GM21528 (cell line): ENCODE measurements at regions not wholly inside any gene's neighbourhood (a gene's known extent, or its start where the extent isn't known, plus 50 kb on each side); places are given as distances from the start of the nearest gene placed in this dataset.
"Not testable (repeated sequence)": the region's sequence is repeated elsewhere in the genome, so short reads cannot be mapped to it uniquely, and the experiment has no call there.

Experiments
- ATAC-seq: cut with Tn5 transposase; IDR thresholded peaks from one replicate; pipeline ENCODE4 v1.9.1; 2021; ENCODE audit warnings: mild to moderate bottlenecking, moderate library complexity; ENCODE audit not compliant: unreplicated experiment, low FRiP score

GRCh38 chr7:125088555-125088954, 158.9 kb upstream of the POT1 start:
- no peak for ATAC-seq

GRCh38 chr7:125085084-125085483, 155.5 kb upstream of the POT1 start:
- no peak for ATAC-seq

- no peak for ATAC-seq
These were observed 154.6 kb upstream of the POT1 start for GRCh38 chr7:125084196-125084595.

- ATAC-seq: no peak
These were observed 144.5 kb upstream of the POT1 start for GRCh38 chr7:125074141-125074540.

- no peak for ATAC-seq
These were observed 135.9 kb upstream of the POT1 start for GRCh38 chr7:125065546-125065945.

- no peak for ATAC-seq
These were observed 135.4 kb upstream of the POT1 start for GRCh38 chr7:125065001-125065400.

GRCh38 chr7:125061776-125062397, 132.3 kb upstream of the POT1 start:
- ATAC-seq: peak; percentile 83

GRCh38 chr7:125061083-125061745, 131.6 kb upstream of the POT1 start:
- ATAC-seq: not testable (repeated sequence)

GRCh38 chr7:125059861-125060456, 130.3 kb upstream of the POT1 start:
- no peak for ATAC-seq

- no peak for ATAC-seq
These were observed 128.3 kb upstream of the POT1 start for GRCh38 chr7:125057963-125058362.

GRCh38 chr7:125055376-125055775, 125.8 kb upstream of the POT1 start:
- no peak for ATAC-seq

- no peak for ATAC-seq
These were observed 117.1 kb upstream of the POT1 start for GRCh38 chr7:125046767-125047166.

GRCh38 chr7:125033506-125033905, 103.9 kb upstream of the POT1 start:
- no peak for ATAC-seq

GRCh38 chr7:125032943-125033342, 103.3 kb upstream of the POT1 start:
- no peak for ATAC-seq

- ATAC-seq: no peak
These were observed 101.2 kb upstream of the POT1 start for GRCh38 chr7:125030756-125031387.

GRCh38 chr7:125025620-125026019, 96.0 kb upstream of the POT1 start:
- ATAC-seq: no peak

- ATAC-seq: no peak
These were observed 91.2 kb upstream of the POT1 start for GRCh38 chr7:125020801-125021200.

GRCh38 chr7:125010540-125010939, 80.9 kb upstream of the POT1 start:
- no peak for ATAC-seq

GRCh38 chr7:124996778-124997177, 67.2 kb upstream of the POT1 start:
- no peak for ATAC-seq

- no peak for ATAC-seq
These were observed 63.4 kb upstream of the POT1 start for GRCh38 chr7:124992851-124993562.

GRCh38 chr7:124989911-124990310, 60.3 kb upstream of the POT1 start:
- no peak for ATAC-seq
